H9 (cell line): ENCODE measurements at regions not wholly inside any gene's neighbourhood (a gene's known extent, or its start where the extent isn't known, plus 50 kb on each side); places are given as distances from the start of the nearest gene placed in this dataset.

ENCODE experiments used
- DNase-seq: peaks from one replicate; pipeline ENCODE4 v3.0.0-alpha.2; 2017
- H2AFZ ChIP-seq: one replicate; pipeline ENCODE4 v1.6.1; 2013; ENCODE audit warnings: mild to moderate bottlenecking, low read length, control low read depth, moderate library complexity
- H2AK5ac ChIP-seq: 2 replicates; pipeline ENCODE4 v1.6.1; 2013; ENCODE audit warnings: low read length, control low read depth, mixed read lengths; ENCODE audit not compliant: insufficient read length
- H2BK120ac ChIP-seq: one replicate; pipeline ENCODE4 v1.6.1; 2013; ENCODE audit warnings: low read depth, mild to moderate bottlenecking, low read length, control low read depth, inconsistent platforms; ENCODE audit not compliant: poor library complexity, severe bottlenecking
- H2BK12ac ChIP-seq: 2 replicates; pipeline ENCODE4 v1.6.1; 2013; ENCODE audit warnings: low read length, control low read depth, mixed read lengths, low read depth; ENCODE audit not compliant: insufficient read length
- H2BK15ac ChIP-seq: 2 replicates; pipeline ENCODE4 v1.6.1; 2013; ENCODE audit warnings: low read depth, low read length, control low read depth
- H2BK20ac ChIP-seq: one replicate; pipeline ENCODE4 v1.6.1; 2013; ENCODE audit warnings: low read depth, mild to moderate bottlenecking, low read length, control low read depth, inconsistent platforms; ENCODE audit not compliant: poor library complexity, severe bottlenecking
- H2BK5ac ChIP-seq: 2 replicates; pipeline ENCODE4 v1.6.1; 2013; ENCODE audit warnings: low read length, control low read depth, mixed read lengths; ENCODE audit not compliant: insufficient read length
- H3K14ac ChIP-seq: 2 replicates; pipeline ENCODE4 v1.6.1; 2013; ENCODE audit warnings: low read length, control low read depth; ENCODE audit not compliant: insufficient read depth
- H3K18ac ChIP-seq: 2 replicates; pipeline ENCODE4 v1.6.1; 2013; ENCODE audit warnings: low read depth, mild to moderate bottlenecking, mixed read lengths, low read length, control low read depth; ENCODE audit not compliant: insufficient read length
- H3K23ac ChIP-seq: 2 replicates; pipeline ENCODE4 v1.6.1; 2013; ENCODE audit warnings: low read length, control low read depth, mixed read lengths, low read depth; ENCODE audit not compliant: insufficient read length
- H3K23me2 ChIP-seq: 2 replicates; pipeline ENCODE4 v1.6.1; 2013; ENCODE audit warnings: low read depth, mild to moderate bottlenecking, mixed read lengths, low read length, control low read depth; ENCODE audit not compliant: insufficient read length, poor library complexity, severe bottlenecking
- H3K27ac ChIP-seq: 2 replicates; pipeline ENCODE4 v1.5.1; 2013; ENCODE audit warnings: low read length, control low read depth, mixed read lengths, low read depth; ENCODE audit not compliant: insufficient read length
- H3K27me3 ChIP-seq: 2 replicates; pipeline ENCODE4 v1.6.1; 2013; ENCODE audit warnings: low read length, control low read depth, inconsistent platforms; ENCODE audit not compliant: insufficient read depth
- H3K4ac ChIP-seq: 2 replicates; pipeline ENCODE4 v1.6.1; 2013; ENCODE audit warnings: low read depth, mild to moderate bottlenecking, control low read depth, inconsistent platforms, low read length, moderate library complexity
- H3K4me1 ChIP-seq: 2 replicates; pipeline ENCODE4 v1.6.1; 2013; ENCODE audit warnings: low read length, control low read depth, inconsistent platforms; ENCODE audit not compliant: insufficient read depth
- H3K4me2 ChIP-seq: 2 replicates; pipeline ENCODE4 v1.6.1; 2013; ENCODE audit warnings: low read length, control low read depth, mixed read lengths; ENCODE audit not compliant: insufficient read length, insufficient read depth
- H3K56ac ChIP-seq: 2 replicates; pipeline ENCODE4 v1.6.1; 2013; ENCODE audit warnings: low read depth, mild to moderate bottlenecking, mixed read lengths, low read length, control low read depth; ENCODE audit not compliant: insufficient read length
- H3K79me1 ChIP-seq: 2 replicates; pipeline ENCODE4 v1.6.1; 2013; ENCODE audit warnings: low read depth, mild to moderate bottlenecking, moderate library complexity, low read length, control low read depth, inconsistent platforms; ENCODE audit not compliant: insufficient read depth, poor library complexity, severe bottlenecking
- H3K79me2 ChIP-seq: 2 replicates; pipeline ENCODE4 v1.6.1; 2013; ENCODE audit warnings: low read length, control low read depth, inconsistent platforms; ENCODE audit not compliant: insufficient read depth
- H3K9ac ChIP-seq: 2 replicates; pipeline ENCODE4 v1.6.1; 2013; ENCODE audit warnings: low read length, control low read depth, mixed read lengths; ENCODE audit not compliant: insufficient read length; ENCODE audit errors: extremely low read depth
- H3K9me3 ChIP-seq: one replicate; pipeline ENCODE4 v1.6.1; 2013; ENCODE audit warnings: low read depth, low read length, inconsistent platforms; ENCODE audit not compliant: control insufficient read depth
- H3T11ph ChIP-seq: one replicate; pipeline ENCODE4 v1.6.1; 2013; ENCODE audit warnings: mild to moderate bottlenecking, low read length, control low read depth, inconsistent platforms
- H4K20me1 ChIP-seq: one replicate; pipeline ENCODE4 v1.6.1; 2013; ENCODE audit not compliant: control insufficient read depth, insufficient read length, insufficient read depth
- H4K5ac ChIP-seq: 2 replicates; pipeline ENCODE4 v1.6.1; 2013; ENCODE audit warnings: low read depth, mild to moderate bottlenecking, mixed read lengths, low read length, control low read depth; ENCODE audit not compliant: insufficient read length
- H4K8ac ChIP-seq: replicated peaks from 2 replicates; pipeline ENCODE4 v1.6.1; 2013; ENCODE audit warnings: low read length, control low read depth, mixed read lengths, low read depth; ENCODE audit not compliant: insufficient read length
- H4K91ac ChIP-seq: 2 replicates; pipeline ENCODE4 v1.6.1; 2013; ENCODE audit warnings: low read depth, mild to moderate bottlenecking, moderate library complexity, mixed read lengths, low read length, control low read depth; ENCODE audit not compliant: insufficient read length
- H3K27ac Mint-ChIP-seq, 3 experiments: 2 replicates in 2 of 3; 3 replicates in 1 of 3; pipeline ENCODE4 v1.8.0; 2020 to 2021; ENCODE audit warnings: mixed read lengths in 3 of 3, mild to moderate bottlenecking in 1 of 3, moderate library complexity in 1 of 3
- H3K27me3 Mint-ChIP-seq: 2 replicates; pipeline ENCODE4 v1.8.0; 2021; ENCODE audit warnings: low read depth, mild to moderate bottlenecking, moderate library complexity, mixed read lengths
- H3K36me3 Mint-ChIP-seq, 3 experiments: 2 replicates in 2 of 3; 3 replicates in 1 of 3; pipeline ENCODE4 v1.8.0; 2020 to 2021; ENCODE audit warnings: low read depth in 3 of 3, mixed read lengths in 3 of 3; ENCODE audit not compliant: insufficient read depth in 1 of 3
- H3K4me1 Mint-ChIP-seq, 2 experiments: 2 replicates each; pipeline ENCODE4 v1.8.0; 2020; ENCODE audit warnings: mixed read lengths in 2 of 2
- H3K4me3 Mint-ChIP-seq, 2 experiments: 2 replicates in 1 of 2; 3 replicates in 1 of 2; pipeline ENCODE4 v1.8.0; 2020 to 2021; ENCODE audit warnings: mild to moderate bottlenecking in 2 of 2, mixed read lengths in 2 of 2, moderate library complexity in 1 of 2
- H3K9me3 Mint-ChIP-seq, 2 experiments: 2 replicates in 1 of 2; 3 replicates in 1 of 2; pipeline ENCODE4 v1.8.0; 2020; ENCODE audit warnings: mild to moderate bottlenecking in 2 of 2, mixed read lengths in 2 of 2, moderate library complexity in 1 of 2
- TF ChIP-seq, protein P1 (sequence below): fragments of 200-600 bp; sonication (generic); conservative IDR thresholded peaks from 3 replicates; pipeline ENCODE4 v1.8.0; 2021; ENCODE audit warnings: antibody characterized with exemption, mild to moderate bottlenecking

DNA sequence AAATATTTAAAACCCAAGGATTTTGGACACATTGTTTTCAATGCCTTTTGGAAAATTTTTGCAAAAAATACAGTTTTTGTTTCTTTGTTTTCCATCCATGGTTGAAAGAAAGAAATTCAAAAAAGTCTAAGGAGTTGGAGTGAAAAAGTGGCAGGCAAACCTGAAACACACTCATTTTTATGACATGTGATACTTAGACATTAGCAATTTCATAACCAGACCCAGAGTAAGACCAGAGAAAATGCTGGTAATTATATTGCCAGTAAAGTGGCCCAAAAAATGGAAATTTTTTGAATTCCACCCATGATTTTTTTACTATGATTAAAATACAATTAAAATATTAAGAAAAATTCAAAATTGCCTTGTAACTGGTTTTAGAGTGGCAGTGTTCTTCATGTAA lies 128.2 kb downstream of the SLC17A6 start:
- no peaks in the 10 kb centered on the region for H3K36me3 Mint-ChIP-seq

More for the DNA sequence above, 128.2 kb downstream of the SLC17A6 start:
- Mint-ChIP-seq H3K4me3 (no peak overlapping the region), H3K27me3 (no peaks in the 10 kb centered on the region), H3K9me3 (no peaks in the 10 kb centered on the region), H3K4me1 (no peaks in the 10 kb centered on the region), H3K27ac (no peak overlapping the region)
- H4K91ac ChIP-seq, result no peak overlapping the region
- H3K4me2 ChIP-seq, result no peak overlapping the region
- H3K79me2 ChIP-seq, result no peaks in the 10 kb centered on the region
- no peak overlapping the region for H4K8ac ChIP-seq
- H3K9ac ChIP-seq, result no peak overlapping the region
- no peaks in the 10 kb centered on the region for H3K9me3 ChIP-seq
- TF ChIP-seq, protein P1, sequence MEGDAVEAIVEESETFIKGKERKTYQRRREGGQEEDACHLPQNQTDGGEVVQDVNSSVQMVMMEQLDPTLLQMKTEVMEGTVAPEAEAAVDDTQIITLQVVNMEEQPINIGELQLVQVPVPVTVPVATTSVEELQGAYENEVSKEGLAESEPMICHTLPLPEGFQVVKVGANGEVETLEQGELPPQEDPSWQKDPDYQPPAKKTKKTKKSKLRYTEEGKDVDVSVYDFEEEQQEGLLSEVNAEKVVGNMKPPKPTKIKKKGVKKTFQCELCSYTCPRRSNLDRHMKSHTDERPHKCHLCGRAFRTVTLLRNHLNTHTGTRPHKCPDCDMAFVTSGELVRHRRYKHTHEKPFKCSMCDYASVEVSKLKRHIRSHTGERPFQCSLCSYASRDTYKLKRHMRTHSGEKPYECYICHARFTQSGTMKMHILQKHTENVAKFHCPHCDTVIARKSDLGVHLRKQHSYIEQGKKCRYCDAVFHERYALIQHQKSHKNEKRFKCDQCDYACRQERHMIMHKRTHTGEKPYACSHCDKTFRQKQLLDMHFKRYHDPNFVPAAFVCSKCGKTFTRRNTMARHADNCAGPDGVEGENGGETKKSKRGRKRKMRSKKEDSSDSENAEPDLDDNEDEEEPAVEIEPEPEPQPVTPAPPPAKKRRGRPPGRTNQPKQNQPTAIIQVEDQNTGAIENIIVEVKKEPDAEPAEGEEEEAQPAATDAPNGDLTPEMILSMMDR, result no peak
- no peak for DNase-seq
- H2BK15ac ChIP-seq, result no peak overlapping the region
- H3K23me2 ChIP-seq, result no peaks in the 10 kb centered on the region
- H2AK5ac ChIP-seq, result no peak overlapping the region
- H3K56ac ChIP-seq, result no peak overlapping the region
- no peaks in the 10 kb centered on the region for H3K79me1 ChIP-seq
- H3K23ac ChIP-seq, result no peak overlapping the region
- H3K27me3 ChIP-seq, result no peaks in the 10 kb centered on the region
- no peak overlapping the region for H2BK20ac ChIP-seq
- H3K4ac ChIP-seq, result no peak overlapping the region
- no peak overlapping the region for H2BK12ac ChIP-seq
- no peak overlapping the region for H2BK5ac ChIP-seq
- H3T11ph ChIP-seq, result no peak overlapping the region
- no peak overlapping the region for H3K14ac ChIP-seq
- H4K20me1 ChIP-seq, result no peaks in the 10 kb centered on the region
- H2AFZ ChIP-seq, result no peak overlapping the region
- no peak overlapping the region for H2BK120ac ChIP-seq
- no peak overlapping the region for H4K5ac ChIP-seq
- H3K4me1 ChIP-seq, result no peaks in the 10 kb centered on the region
- H3K27ac ChIP-seq, result no peak overlapping the region
- H3K18ac ChIP-seq, result no peak overlapping the region
